GM23338 (cell line): ENCODE measurements at regions not wholly inside any gene's neighbourhood (a gene's known extent, or its start where the extent isn't known, plus 50 kb on each side); places are given as distances from the start of the nearest gene placed in this dataset.

Experiments
- ATAC-seq: fragments of 200-7000 bp; cut with Tn5 transposase; 3 replicates; pipeline ENCODE4 v1.9.1; 2020
- DNase-seq: peaks from one replicate; pipeline ENCODE4 v3.0.0-alpha.2; 2015; ENCODE audit warnings: low spot score
- H2AFZ ChIP-seq: fragments of 200-600 bp; sonication (generic); 2 replicates; pipeline ENCODE4 v1.8.0; 2016; ENCODE audit warnings: antibody characterized with exemption, mild to moderate bottlenecking, moderate library complexity
- H3F3A ChIP-seq: fragments of 200-600 bp; sonication (generic); replicated peaks from 2 replicates; pipeline ENCODE4 v1.8.0; 2017; ENCODE audit warnings: antibody characterized with exemption, mixed run types, low read depth
- H3K27ac ChIP-seq: fragments of 200-600 bp; sonication (generic); 2 replicates; pipeline ENCODE4 v1.6.1; 2016; ENCODE audit warnings: low read depth
- H3K27me3 ChIP-seq: fragments of 200-600 bp; sonication (generic); 2 replicates; pipeline ENCODE4 v1.8.0; 2016; ENCODE audit warnings: mild to moderate bottlenecking, mixed run types, moderate library complexity; ENCODE audit not compliant: insufficient read depth
- H3K36me3 ChIP-seq: fragments of 200-600 bp; sonication (generic); 2 replicates; pipeline ENCODE4 v1.8.0; 2016; ENCODE audit warnings: mild to moderate bottlenecking; ENCODE audit not compliant: insufficient read depth
- H3K4me1 ChIP-seq: fragments of 200-600 bp; sonication (generic); 2 replicates; pipeline ENCODE4 v1.8.0; 2016; ENCODE audit warnings: mild to moderate bottlenecking, moderate library complexity; ENCODE audit not compliant: insufficient read depth
- H3K4me2 ChIP-seq: fragments of 200-600 bp; sonication (generic); 2 replicates; pipeline ENCODE4 v1.7.1; 2017; ENCODE audit warnings: mixed run types
- H3K4me3 ChIP-seq: fragments of 200-600 bp; sonication (generic); 2 replicates; pipeline ENCODE4 v1.6.1; 2016; ENCODE audit warnings: mixed run types
- H3K79me2 ChIP-seq: fragments of 200-600 bp; sonication (generic); replicated peaks from 2 replicates; pipeline ENCODE4 v1.8.0; 2017; ENCODE audit warnings: mild to moderate bottlenecking; ENCODE audit not compliant: insufficient read depth
- H3K9me2 ChIP-seq: fragments of 200-600 bp; sonication (generic); 2 replicates; pipeline ENCODE4 v1.8.0; 2017; ENCODE audit not compliant: insufficient read depth
- H4K20me1 ChIP-seq: fragments of 200-600 bp; sonication (generic); replicated peaks from 2 replicates; pipeline ENCODE4 v1.8.0; 2017; ENCODE audit warnings: mild to moderate bottlenecking; ENCODE audit not compliant: insufficient read depth
- H3K27ac Mint-ChIP-seq: 2 replicates; pipeline ENCODE4 v1.8.0; 2020; ENCODE audit warnings: inconsistent platforms, mild to moderate bottlenecking, moderate library complexity, mixed read lengths
- H3K27me3 Mint-ChIP-seq: 3 replicates; pipeline ENCODE4 v1.8.0; 2022; ENCODE audit warnings: low read depth, mild to moderate bottlenecking, moderate library complexity, mixed read lengths, inconsistent platforms; ENCODE audit not compliant: insufficient read depth, poor library complexity
- H3K36me3 Mint-ChIP-seq: 3 replicates; pipeline ENCODE4 v1.8.0; 2021; ENCODE audit warnings: low read depth, mild to moderate bottlenecking, inconsistent platforms, moderate library complexity, mixed read lengths
- H3K4me1 Mint-ChIP-seq: 3 replicates; pipeline ENCODE4 v1.8.0; 2020; ENCODE audit warnings: mild to moderate bottlenecking, inconsistent platforms, mixed read lengths
- H3K4me3 Mint-ChIP-seq: 3 replicates; pipeline ENCODE4 v1.8.0; 2021; ENCODE audit warnings: moderate library complexity, mild to moderate bottlenecking, inconsistent platforms, mixed read lengths
- H3K9me3 Mint-ChIP-seq: 3 replicates; pipeline ENCODE4 v1.8.0; 2020; ENCODE audit warnings: moderate library complexity, mild to moderate bottlenecking, inconsistent platforms, mixed read lengths
- CREB1 ChIP-seq: fragments of 250-450 bp; sonication (Bioruptor Pico); IDR thresholded peaks from 2 replicates; pipeline ENCODE4 v1.5.0; 2020; ENCODE audit warnings: low read depth, mild to moderate bottlenecking, moderate library complexity
- EZH2 ChIP-seq: fragments of 200-600 bp; sonication (generic); IDR thresholded peaks from one replicate; pipeline ENCODE4 v1.8.0; 2017; ENCODE audit warnings: antibody characterized with exemption, mild to moderate bottlenecking, low read depth; ENCODE audit not compliant: unreplicated experiment
- EZH2phosphoT487 ChIP-seq: fragments of 200-600 bp; sonication (generic); IDR thresholded peaks from one replicate; pipeline ENCODE4 v1.8.1; 2018; ENCODE audit warnings: antibody characterized with exemption; ENCODE audit not compliant: unreplicated experiment
- JUNB ChIP-seq: IDR thresholded peaks from one replicate; pipeline ENCODE4 v1.6.1; 2016; ENCODE audit warnings: antibody characterized with exemption; ENCODE audit not compliant: unreplicated experiment
- NANOG ChIP-seq: IDR thresholded peaks from 2 replicates; pipeline ENCODE4 v1.6.1; 2016; ENCODE audit warnings: antibody characterized with exemption, borderline replicate concordance
- POLR2AphosphoS5 ChIP-seq: IDR thresholded peaks from 2 replicates; pipeline ENCODE4 v1.6.1; 2016; ENCODE audit warnings: antibody characterized with exemption, low read depth
- STAT1 ChIP-seq: IDR thresholded peaks from one replicate; pipeline ENCODE4 v1.6.1; 2016; ENCODE audit warnings: antibody characterized with exemption; ENCODE audit not compliant: unreplicated experiment
- ZNF114 ChIP-seq: fragments of 250-450 bp; sonication (Bioruptor Pico); IDR thresholded peaks from 2 replicates; pipeline ENCODE4 v1.5.0; 2020; ENCODE audit warnings: mild to moderate bottlenecking, moderate library complexity
- ZNF331 ChIP-seq: fragments of 250-450 bp; sonication (Bioruptor Pico); IDR thresholded peaks from 2 replicates; pipeline ENCODE4 v1.5.0; 2020; ENCODE audit warnings: low read depth, mild to moderate bottlenecking, moderate library complexity
- TF ChIP-seq, protein P1 (sequence below): fragments of 250-450 bp; sonication (Bioruptor Pico); IDR thresholded peaks from 2 replicates; pipeline ENCODE4 v1.5.0; 2020; ENCODE audit warnings: mild to moderate bottlenecking, moderate library complexity

- TF ChIP-seq, protein P1, sequence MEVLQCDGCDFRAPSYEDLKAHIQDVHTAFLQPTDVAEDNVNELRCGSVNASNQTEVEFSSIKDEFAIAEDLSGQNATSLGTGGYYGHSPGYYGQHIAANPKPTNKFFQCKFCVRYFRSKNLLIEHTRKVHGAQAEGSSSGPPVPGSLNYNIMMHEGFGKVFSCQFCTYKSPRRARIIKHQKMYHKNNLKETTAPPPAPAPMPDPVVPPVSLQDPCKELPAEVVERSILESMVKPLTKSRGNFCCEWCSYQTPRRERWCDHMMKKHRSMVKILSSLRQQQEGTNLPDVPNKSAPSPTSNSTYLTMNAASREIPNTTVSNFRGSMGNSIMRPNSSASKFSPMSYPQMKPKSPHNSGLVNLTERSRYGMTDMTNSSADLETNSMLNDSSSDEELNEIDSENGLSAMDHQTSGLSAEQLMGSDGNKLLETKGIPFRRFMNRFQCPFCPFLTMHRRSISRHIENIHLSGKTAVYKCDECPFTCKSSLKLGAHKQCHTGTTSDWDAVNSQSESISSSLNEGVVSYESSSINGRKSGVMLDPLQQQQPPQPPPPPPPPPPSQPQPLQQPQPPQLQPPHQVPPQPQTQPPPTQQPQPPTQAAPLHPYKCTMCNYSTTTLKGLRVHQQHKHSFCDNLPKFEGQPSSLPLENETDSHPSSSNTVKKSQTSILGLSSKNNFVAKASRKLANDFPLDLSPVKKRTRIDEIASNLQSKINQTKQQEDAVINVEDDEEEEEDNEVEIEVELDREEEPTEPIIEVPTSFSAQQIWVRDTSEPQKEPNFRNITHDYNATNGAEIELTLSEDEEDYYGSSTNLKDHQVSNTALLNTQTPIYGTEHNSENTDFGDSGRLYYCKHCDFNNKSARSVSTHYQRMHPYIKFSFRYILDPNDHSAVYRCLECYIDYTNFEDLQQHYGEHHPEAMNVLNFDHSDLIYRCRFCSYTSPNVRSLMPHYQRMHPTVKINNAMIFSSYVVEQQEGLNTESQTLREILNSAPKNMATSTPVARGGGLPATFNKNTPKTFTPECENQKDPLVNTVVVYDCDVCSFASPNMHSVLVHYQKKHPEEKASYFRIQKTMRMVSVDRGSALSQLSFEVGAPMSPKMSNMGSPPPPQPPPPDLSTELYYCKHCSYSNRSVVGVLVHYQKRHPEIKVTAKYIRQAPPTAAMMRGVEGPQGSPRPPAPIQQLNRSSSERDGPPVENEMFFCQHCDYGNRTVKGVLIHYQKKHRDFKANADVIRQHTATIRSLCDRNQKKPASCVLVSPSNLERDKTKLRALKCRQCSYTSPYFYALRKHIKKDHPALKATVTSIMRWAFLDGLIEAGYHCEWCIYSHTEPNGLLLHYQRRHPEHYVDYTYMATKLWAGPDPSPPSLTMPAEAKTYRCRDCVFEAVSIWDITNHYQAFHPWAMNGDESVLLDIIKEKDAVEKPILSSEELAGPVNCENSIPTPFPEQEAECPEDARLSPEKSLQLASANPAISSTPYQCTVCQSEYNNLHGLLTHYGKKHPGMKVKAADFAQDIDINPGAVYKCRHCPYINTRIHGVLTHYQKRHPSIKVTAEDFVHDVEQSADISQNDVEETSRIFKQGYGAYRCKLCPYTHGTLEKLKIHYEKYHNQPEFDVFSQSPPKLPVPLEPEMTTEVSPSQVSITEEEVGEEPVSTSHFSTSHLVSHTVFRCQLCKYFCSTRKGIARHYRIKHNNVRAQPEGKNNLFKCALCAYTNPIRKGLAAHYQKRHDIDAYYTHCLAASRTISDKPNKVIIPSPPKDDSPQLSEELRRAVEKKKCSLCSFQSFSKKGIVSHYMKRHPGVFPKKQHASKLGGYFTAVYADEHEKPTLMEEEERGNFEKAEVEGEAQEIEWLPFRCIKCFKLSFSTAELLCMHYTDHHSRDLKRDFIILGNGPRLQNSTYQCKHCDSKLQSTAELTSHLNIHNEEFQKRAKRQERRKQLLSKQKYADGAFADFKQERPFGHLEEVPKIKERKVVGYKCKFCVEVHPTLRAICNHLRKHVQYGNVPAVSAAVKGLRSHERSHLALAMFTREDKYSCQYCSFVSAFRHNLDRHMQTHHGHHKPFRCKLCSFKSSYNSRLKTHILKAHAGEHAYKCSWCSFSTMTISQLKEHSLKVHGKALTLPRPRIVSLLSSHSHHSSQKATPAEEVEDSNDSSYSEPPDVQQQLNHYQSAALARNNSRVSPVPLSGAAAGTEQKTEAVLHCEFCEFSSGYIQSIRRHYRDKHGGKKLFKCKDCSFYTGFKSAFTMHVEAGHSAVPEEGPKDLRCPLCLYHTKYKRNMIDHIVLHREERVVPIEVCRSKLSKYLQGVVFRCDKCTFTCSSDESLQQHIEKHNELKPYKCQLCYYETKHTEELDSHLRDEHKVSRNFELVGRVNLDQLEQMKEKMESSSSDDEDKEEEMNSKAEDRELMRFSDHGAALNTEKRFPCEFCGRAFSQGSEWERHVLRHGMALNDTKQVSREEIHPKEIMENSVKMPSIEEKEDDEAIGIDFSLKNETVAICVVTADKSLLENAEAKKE: no peak
- TF ChIP-seq ZNF114: no peak
- no peak for TF ChIP-seq POLR2AphosphoS5
- no peak for TF ChIP-seq EZH2
- no peak for TF ChIP-seq EZH2phosphoT487
- no peak for TF ChIP-seq CREB1 (CRISPR knock-in tag)
- no peak for TF ChIP-seq STAT1
- TF ChIP-seq ZNF331: no peak
- no peak for TF ChIP-seq JUNB
- TF ChIP-seq NANOG: no peak
Measured at GRCh38 chr9:82865524-82865923, 197.4 kb downstream of the RASEF start (continued).

- H3K4me1 ChIP-seq: peaks cover 11% of the 10 kb centered on the region
- H2AFZ ChIP-seq: no peak overlapping the region
- H3K36me3 Mint-ChIP-seq: peaks cover 4% of the 10 kb centered on the region; the same call in 2 of the 3 replicates
- 0 out of 2 replicates have a peak overlapping the region, but pooled peaks have one; percentile 37 for H3K27ac Mint-ChIP-seq
- peaks cover 3% of the 10 kb centered on the region for H3K27me3 Mint-ChIP-seq
- H3K36me3 ChIP-seq: no peaks in the 10 kb centered on the region
- DNase-seq (no peak), ATAC-seq (no peak)
- no peak overlapping the region for H3K4me3 Mint-ChIP-seq
- 0 out of 2 replicates have a peak overlapping the region, but pooled peaks have one; percentile 91 for H3K27ac ChIP-seq
- H4K20me1 ChIP-seq: no peaks in the 10 kb centered on the region
- H3F3A ChIP-seq: no peaks in the 10 kb centered on the region
- no peaks in the 10 kb centered on the region; the same call in 1 of the 3 replicates for H3K9me3 Mint-ChIP-seq
- no peaks in the 10 kb centered on the region for H3K27me3 ChIP-seq
- H3K4me2 ChIP-seq: no peak overlapping the region
- H3K4me1 Mint-ChIP-seq: peaks cover 23% of the 10 kb centered on the region
- H3K9me2 ChIP-seq: peaks cover 10% of the 10 kb centered on the region
- H3K4me3 ChIP-seq: no peak overlapping the region
- H3K79me2 ChIP-seq: peaks cover 21% of the 10 kb centered on the region
- no peak for TF ChIP-seq STAT1
- no peak for TF ChIP-seq ZNF114
- no peak for TF ChIP-seq NANOG
- TF ChIP-seq, protein P1: no peak
Measured at GRCh38 chr9:82880336-82881050, 182.4 kb downstream of the RASEF start.
